GM12891 (cell line): ENCODE measurements at regions not wholly inside any gene's neighbourhood (a gene's known extent, or its start where the extent isn't known, plus 50 kb on each side); places are given as distances from the start of the nearest gene placed in this dataset.

Source experiments
- PAX5 ChIP-seq: IDR thresholded peaks from 2 replicates; pipeline ENCODE4 v1.6.1; 2011; ENCODE audit warnings: low read length, moderate library complexity, mild to moderate bottlenecking; ENCODE audit not compliant: insufficient read depth, severe bottlenecking
- POLR2A ChIP-seq: IDR thresholded peaks from 2 replicates; pipeline ENCODE4 v1.6.1; 2011; ENCODE audit warnings: low read depth, low read length, control low read depth
- POLR2AphosphoS5 ChIP-seq: IDR thresholded peaks from 2 replicates; pipeline ENCODE4 v1.6.1; 2011; ENCODE audit warnings: low read depth, low read length, control low read depth
- POU2F2 ChIP-seq: IDR thresholded peaks from 2 replicates; pipeline ENCODE4 v1.6.1; 2011; ENCODE audit warnings: low read depth, mild to moderate bottlenecking, control low read depth, low read length, moderate library complexity
- SPI1 ChIP-seq: IDR thresholded peaks from 2 replicates; pipeline ENCODE4 v1.6.1; 2011; ENCODE audit warnings: low read depth, low read length, control low read depth
- TAF1 ChIP-seq: IDR thresholded peaks from 2 replicates; pipeline ENCODE4 v1.6.1; 2011; ENCODE audit warnings: low read depth, low read length, control low read depth

DNA sequence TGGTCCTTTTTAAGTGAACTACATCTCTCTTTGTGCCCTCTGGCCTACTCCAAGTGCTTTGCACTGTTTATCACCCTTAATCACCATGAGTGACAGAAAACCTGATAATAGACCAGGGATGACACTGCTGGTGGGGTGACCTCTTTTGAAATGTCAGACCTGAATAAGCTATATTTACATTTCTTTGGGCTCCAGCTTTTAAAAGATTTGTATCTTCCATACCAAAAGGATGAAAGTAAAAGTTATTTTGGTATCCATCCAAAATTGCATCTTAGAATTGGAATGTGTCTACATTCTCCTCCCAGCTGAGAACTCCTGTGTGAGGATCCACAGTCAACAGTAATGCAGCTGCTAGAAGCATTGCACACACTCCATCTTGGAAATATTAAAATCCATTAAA, 370.0 kb downstream of the CDH11 start:
- TF ChIP-seq POLR2AphosphoS5 (no peak), POLR2A (no peak), TAF1 (no peak), SPI1 (no peak), POU2F2 (no peak), PAX5 (no peak)
